ENCODE measurements at regions not wholly inside any gene's neighbourhood (a gene's known extent, or its start where the extent isn't known, plus 50 kb on each side); places are given as distances from the start of the nearest gene placed in this dataset.
A peak's percentile ranks its signal among the peaks of the same experiment; 100 is the strongest.

- Histone ChIP-seq H3K4me1 (ENCODE audit: control insufficient read depth in 2 of 2, insufficient read depth in 2 of 2, low read length in 2 of 2) (peaks cover 0 to 8% of the 10 kb centered on the region in 2 donors), H3K4me3 (ENCODE audit: control extremely low read depth in 1 of 5, extremely low read depth in 1 of 5, insufficient read depth in 1 of 5, low read depth in 2 of 5, low read length in 4 of 5) (no peak overlapping the region), H3K27me3 (replicated peaks in 1 of 4; ENCODE audit: control extremely low read depth in 1 of 4, control insufficient read depth in 3 of 4, insufficient read depth in 4 of 4, low read length in 3 of 4) (no peaks in the 10 kb centered on the region), H2AFZ (ENCODE audit: insufficient read depth, low read depth, low read length, poor library complexity, severe bottlenecking) (no peak overlapping the region), H3K9ac (ENCODE audit: low read length) (no peak overlapping the region), H3K36me3 (replicated peaks in 1 of 2; ENCODE audit: control extremely low read depth in 1 of 2, control insufficient read depth in 1 of 2, extremely low read depth in 1 of 2, insufficient read depth in 2 of 2, low read length in 1 of 2) (no peaks in the 10 kb centered on the region), H4K20me1 (ENCODE audit: control insufficient read depth, insufficient read depth, low read length, poor library complexity, severe bottlenecking) (no peaks in the 10 kb centered on the region), H3K4me2 (replicated peaks; ENCODE audit: low read depth, low read length, poor library complexity, severe bottlenecking) (no peak overlapping the region), H3K9me3 (ENCODE audit: control extremely low read depth in 1 of 3, control insufficient read depth in 2 of 3, insufficient read depth in 1 of 3, low read length in 2 of 3) (no peaks in the 10 kb centered on the region), H3K27ac (ENCODE audit: low read length in 2 of 2) (no peak overlapping the region), H3K79me2 (ENCODE audit: control insufficient read depth, insufficient read depth, low read length) (no peaks in the 10 kb centered on the region)
- Mint-ChIP-seq H3K4me1 (peaks cover 1% of the 10 kb centered on the region), H3K4me3 (no peak overlapping the region), H3K27ac (no peak overlapping the region), H3K9me3 (ENCODE audit: insufficient read depth) (no peaks in the 10 kb centered on the region), H3K27me3 (no peaks in the 10 kb centered on the region)
- ATAC-seq (ENCODE audit: low read depth) (no peak), DNase-seq (peak; percentile 39)
- ChIA-PET CTCF (no interaction called here), POLR2A (interaction anchor here (0.6 kb wide), 1 partner anchor 126 kb away, joined by 3 read pairs; no protein-coding TSS in a partner anchor)
- no peak for TF ChIP-seq EZH2 (IDR thresholded peaks at IDR 0.05; ENCODE audit: borderline replicate concordance, insufficient read depth, low read depth, low read length, poor library complexity, severe bottlenecking)
- no peak for TF ChIP-seq CTCF (IDR thresholded peaks at IDR 0.05)
- intact Hi-C loops (cut with micrococcal nuclease) = no loop called here
- WGBS (ENCODE audit: insufficient coverage) = no CpG with 5 or more reads among the region's 2 CpGs
Observed at GRCh38 chr10:90087197-90088023, 386.0 kb downstream of the KIF20B start.

DNA sequence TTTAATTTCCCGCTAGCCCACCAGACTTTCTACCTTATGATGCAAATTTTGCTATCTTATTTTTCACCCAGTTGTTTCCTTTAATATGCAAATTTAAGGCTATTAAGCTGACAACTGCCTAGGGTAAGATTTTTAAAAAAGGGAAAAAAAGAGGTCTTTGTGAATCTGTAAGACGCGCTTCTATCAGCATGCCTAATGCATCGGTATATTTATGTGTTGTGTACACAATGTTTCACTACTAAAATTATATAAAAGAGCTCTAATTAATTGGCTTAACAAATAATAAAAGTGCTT, 386.6 kb downstream of the KIF20B start:
- DNase-seq (no peak), ATAC-seq (ENCODE audit: low read depth) (no peak)
- CTCF ChIA-PET = no interaction called here
- Histone ChIP-seq H3K27ac (ENCODE audit: low read length in 2 of 2) (no peak overlapping the region), H3K36me3 (replicated peaks in 1 of 2; ENCODE audit: control extremely low read depth in 1 of 2, control insufficient read depth in 1 of 2, extremely low read depth in 1 of 2, insufficient read depth in 2 of 2, low read length in 1 of 2) (no peaks in the 10 kb centered on the region), H3K27me3 (replicated peaks in 1 of 4; ENCODE audit: control extremely low read depth in 1 of 4, control insufficient read depth in 3 of 4, insufficient read depth in 4 of 4, low read length in 3 of 4) (peaks cover 0 to under 1% (median 0%) of the 10 kb centered on the region in 4 experiments), H3K79me2 (ENCODE audit: control insufficient read depth, insufficient read depth, low read length) (no peaks in the 10 kb centered on the region), H3K4me1 (ENCODE audit: control insufficient read depth in 2 of 2, insufficient read depth in 2 of 2, low read length in 2 of 2) (peaks cover 0 to 8% of the 10 kb centered on the region in 2 donors), H3K9ac (ENCODE audit: low read length) (no peak overlapping the region), H4K20me1 (ENCODE audit: control insufficient read depth, insufficient read depth, low read length, poor library complexity, severe bottlenecking) (no peaks in the 10 kb centered on the region), H3K4me2 (replicated peaks; ENCODE audit: low read depth, low read length, poor library complexity, severe bottlenecking) (no peak overlapping the region), H3K9me3 (ENCODE audit: control extremely low read depth in 1 of 3, control insufficient read depth in 2 of 3, insufficient read depth in 1 of 3, low read length in 2 of 3) (no peaks in the 10 kb centered on the region), H2AFZ (ENCODE audit: insufficient read depth, low read depth, low read length, poor library complexity, severe bottlenecking) (no peak overlapping the region), H3K4me3 (ENCODE audit: control extremely low read depth in 1 of 5, extremely low read depth in 1 of 5, insufficient read depth in 1 of 5, low read depth in 2 of 5, low read length in 4 of 5) (no peak overlapping the region)
- WGBS (ENCODE audit: insufficient coverage) = no CpG with 5 or more reads among the region's 4 CpGs
- Mint-ChIP-seq H3K4me1 (peaks cover 1% of the 10 kb centered on the region), H3K27me3 (no peaks in the 10 kb centered on the region), H3K27ac (no peak overlapping the region), H3K9me3 (ENCODE audit: insufficient read depth) (no peaks in the 10 kb centered on the region), H3K4me3 (no peak overlapping the region)
- no peak for TF ChIP-seq EZH2 (IDR thresholded peaks at IDR 0.05; ENCODE audit: borderline replicate concordance, insufficient read depth, low read depth, low read length, poor library complexity, severe bottlenecking)
- TF ChIP-seq CTCF (IDR thresholded peaks at IDR 0.05) = no peak
- POLR2A ChIA-PET = no interaction called here
- intact Hi-C loops (cut with micrococcal nuclease) = no loop called here

Measured in B cell (primary cell).